Activated CD4-positive, alpha-beta T cell treated with anti-CD3 and anti-CD28 coated beads, Interleukin-2, Interleukin-6, amounts not matched to agents 100 ng/mL and 50 ng/mL, durations not matched to agents 16 hours and 8 hours (primary cell): ENCODE measurements at regions not wholly inside any gene's neighbourhood (a gene's known extent, or its start where the extent isn't known, plus 50 kb on each side); places are given as distances from the start of the nearest gene placed in this dataset.
A peak's percentile ranks its signal among the peaks of the same experiment; 100 is the strongest.

Experiments used
- DNase-seq: peaks from one replicate; pipeline ENCODE4 v3.0.0-alpha.2; 2020

DNA sequence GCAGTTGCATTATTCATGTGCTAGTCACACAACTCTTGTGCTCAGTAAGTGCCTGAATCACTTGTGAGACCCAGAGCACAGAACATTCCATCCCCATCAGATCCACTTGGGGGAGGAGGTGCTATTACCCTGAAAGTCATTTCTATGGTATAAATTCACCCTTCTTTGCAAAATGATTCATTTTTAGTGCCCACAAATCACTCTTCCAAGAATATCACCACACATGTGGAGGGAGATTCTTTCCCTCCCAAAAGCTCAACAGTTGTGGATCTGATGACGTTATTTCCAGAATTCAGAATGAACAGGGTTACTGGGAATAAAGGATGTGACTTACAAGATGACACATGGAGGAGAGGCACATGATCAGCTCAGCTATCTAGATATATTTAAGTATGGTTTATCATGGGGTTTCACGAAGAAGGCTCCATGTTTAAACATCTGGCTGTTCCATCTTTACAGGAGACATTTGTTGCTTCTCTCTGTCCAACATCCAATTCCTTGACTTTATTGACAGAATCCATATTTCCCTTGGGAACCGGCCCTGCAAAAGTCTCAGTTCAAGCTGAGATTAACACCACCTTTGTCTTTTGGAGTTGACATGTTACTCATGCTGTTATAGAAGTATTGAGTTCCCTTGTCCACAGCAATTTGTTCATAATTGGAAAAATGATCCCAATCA is 214.2 kb upstream of the PROK2 start:
- peak; percentile 79 for DNase-seq

DNA sequence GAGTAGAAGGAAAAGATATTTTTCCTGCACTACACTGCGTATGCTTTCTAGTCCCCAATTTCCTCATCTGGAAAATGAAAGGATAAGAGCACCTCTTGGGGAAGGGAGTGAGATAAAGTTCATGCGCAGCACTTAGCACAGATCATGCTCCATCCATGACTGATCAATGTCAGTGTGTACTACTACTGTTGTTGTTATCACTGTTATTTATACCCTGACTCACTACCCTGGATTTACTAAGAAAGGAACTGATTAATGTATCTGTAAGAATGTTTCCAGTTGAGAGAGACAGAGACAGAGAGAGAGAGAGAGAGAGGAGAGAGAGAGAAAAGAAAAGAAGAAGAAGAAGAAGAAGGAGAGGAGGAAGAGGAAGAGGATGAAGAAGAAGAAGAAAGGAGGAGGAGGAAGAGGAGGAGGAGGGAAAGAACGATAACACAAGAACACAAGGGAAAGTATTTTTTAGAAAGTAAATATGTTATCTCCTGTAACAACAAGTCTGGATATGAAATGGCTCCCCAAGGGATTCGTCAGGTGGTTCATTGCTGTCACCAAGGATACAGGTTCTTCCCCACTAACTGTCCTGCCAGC is 212.2 kb upstream of the PROK2 start:
- DNase-seq: no peak

DNA sequence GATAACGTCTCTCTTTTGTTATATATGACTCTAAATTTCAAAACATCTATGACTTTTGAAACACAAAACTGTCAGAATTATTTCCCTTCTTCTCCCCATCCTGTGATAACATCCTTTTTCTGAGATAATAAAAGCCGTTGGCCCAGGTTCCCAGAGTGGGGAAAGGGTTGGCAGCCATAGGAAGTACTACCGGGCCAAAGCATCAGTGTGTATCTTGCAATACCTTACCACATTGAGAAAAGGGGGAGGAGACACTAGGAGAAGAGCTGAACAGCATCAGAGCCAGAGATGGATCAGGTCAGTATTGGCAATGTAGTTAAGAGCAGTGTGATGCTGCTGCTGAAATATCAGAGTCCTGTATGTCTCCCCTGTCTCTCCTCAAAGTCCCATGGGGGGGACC is 210.0 kb upstream of the PROK2 start:
- DNase-seq: no peak

DNA sequence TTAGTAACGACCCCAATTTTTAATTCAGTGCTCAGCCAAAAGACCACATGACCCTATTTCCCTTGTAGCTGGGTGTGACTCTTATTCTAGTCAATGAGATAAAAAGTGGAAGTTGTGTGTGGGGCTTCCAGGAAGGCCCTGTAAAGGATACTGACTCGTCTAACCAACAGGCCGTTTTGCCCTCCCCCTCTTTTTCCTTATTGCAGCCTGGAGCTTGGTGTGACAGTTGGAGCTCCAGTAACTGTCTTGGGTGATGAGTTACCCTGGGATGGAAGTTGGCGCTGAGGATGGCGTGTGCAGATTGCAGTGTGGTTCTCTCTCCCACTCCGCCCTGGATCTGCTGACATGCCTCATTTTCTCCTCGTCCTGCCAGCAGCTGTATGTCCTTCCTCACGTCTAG is 209.3 kb upstream of the PROK2 start:
- DNase-seq: peak; percentile 45

DNA sequence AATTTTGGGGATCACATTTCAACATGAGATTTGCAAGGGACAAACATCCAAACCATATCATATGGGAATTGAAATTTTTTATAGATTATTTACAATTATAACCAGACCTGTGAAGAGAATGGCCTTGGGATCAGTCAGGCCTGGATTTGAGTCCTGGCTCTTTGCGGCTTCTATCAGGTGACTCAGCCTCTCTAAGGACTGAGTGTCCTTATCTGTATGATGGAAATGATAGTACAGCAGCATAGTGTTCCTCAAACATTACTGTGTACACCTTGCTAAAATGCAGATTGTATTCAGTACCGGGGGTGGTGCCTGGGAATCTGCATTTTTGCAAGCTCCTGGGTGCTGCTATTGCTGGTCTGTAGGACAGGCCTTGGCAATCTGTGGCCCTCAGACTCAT is 206.7 kb upstream of the PROK2 start:
- no peak for DNase-seq

DNA sequence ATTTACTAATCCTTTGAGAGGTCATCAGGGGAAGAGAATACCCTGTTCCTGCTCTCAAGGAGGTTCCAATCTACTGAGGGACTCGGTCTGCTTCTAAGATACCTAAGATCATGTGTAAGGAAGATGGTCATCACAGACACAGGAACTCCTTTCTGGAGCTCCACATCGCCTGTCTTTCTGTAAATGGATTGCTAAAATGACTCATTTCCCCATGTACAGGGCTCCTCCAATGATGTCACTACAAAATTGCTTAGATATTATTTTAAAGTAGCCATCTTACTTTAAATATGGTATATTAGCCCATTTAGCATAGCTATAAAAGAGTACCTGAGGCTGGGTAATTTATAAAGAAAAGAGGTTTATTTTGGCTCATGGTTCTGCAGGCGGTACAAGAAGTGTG is 206.1 kb upstream of the PROK2 start:
- no peak for DNase-seq

DNA sequence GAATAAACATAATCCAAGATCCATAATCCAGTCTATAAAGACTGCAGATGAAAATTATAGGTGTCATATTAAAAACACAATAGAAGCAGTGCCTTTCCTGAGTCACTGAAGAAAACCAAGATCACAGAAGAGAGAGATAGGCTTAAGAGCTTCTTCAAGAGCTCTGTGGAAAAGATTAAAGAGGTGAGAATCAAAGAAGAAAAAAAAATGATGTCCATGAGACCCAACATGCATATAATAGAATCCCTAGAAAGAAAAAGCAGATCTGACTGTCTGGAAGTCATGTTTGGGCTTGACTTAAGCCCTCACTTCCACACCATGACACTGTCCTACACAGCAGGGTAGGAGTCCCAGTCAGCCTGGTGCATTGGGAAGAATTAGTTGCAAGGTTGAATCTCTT is 205.6 kb upstream of the PROK2 start:
- no peak for DNase-seq

DNA sequence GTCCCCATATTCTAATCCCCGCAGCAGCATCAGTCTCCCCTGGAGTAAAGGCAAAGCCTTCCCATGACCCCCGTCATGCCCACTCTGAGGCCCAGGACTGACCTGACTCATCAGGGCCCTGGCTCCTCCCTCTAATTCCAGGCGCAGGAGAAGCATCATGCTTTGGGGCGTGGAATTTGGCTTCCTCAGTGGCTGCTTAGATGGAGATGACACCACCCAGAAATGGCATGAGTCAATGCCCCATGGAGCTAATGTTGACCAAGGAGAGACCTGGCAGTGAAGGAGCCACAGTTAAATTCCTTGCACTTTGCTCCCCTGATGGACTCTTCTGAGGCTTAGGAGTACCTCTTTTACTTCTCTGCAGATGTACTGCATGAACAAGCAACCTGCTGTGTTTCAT is 204.2 kb upstream of the PROK2 start:
- no peak for DNase-seq

DNA sequence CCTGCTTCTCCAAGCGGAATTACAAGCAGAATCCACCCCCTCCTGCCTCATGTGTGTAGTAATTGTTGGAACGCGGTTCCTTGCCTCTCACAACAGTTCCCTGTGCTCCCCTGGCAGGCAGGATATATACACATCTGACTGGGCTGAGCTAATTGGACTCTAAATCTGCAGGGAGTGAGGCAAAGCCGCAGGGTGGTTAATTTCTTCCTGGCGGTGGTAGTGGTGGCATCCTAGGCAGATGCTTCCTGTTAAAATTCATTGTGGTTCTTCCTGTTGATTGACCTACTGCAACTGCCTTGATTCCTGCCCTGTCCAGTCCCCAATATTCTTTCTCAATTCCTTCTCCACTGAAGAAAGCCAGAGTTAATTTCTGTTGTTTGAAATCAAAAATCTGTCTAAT is 202.9 kb upstream of the PROK2 start:
- DNase-seq: no peak

DNA sequence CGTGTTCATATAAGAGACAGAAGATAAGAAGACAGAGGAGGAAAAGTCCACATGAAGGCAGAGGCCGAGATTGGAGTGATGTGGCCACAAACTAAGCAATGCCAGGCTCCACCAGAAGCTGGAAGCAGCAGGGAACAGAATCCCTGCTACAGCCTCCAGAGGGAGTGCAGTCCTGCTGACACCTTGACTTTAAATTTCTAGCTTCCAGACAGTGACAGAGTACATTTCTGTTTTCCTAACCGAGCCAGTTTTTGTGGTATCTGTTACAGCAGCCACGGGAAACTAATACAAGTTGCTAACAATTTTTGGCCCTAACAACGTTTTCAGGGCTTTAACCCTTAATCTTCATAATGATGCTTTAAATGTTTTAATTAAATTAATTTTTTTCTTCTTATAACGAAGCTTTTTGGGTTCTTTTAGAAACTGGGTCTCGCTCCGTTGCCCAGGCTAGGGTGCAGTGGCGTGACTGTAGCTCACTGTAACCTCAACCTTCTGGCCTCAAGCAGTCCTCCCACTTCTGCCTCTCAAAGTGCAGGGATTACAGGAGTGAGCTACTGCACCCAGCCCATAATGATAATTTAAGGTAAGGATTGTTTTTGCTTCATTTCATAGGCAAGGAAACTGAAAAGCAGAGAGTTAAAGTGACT is 202.3 kb upstream of the PROK2 start:
- no peak for DNase-seq

DNA sequence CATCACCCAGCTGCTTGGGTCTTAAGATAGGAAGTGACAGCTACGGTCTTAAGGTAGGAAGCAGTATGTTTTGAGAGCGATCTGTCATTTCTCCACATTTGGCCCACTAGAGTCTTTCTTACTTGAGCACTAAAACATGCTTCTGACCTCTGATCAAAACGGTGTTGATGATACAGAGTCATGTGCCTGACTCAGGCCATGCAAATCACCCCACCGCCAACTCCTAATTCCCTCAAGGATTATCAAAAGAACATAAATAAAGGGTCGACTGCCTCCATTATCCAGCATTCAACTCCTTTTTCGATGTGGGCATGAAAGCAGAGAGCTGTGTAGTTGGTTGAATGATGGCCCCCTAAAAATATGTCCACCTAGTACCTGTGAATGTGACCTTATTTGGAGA is 201.7 kb upstream of the PROK2 start:
- no peak for DNase-seq

DNA sequence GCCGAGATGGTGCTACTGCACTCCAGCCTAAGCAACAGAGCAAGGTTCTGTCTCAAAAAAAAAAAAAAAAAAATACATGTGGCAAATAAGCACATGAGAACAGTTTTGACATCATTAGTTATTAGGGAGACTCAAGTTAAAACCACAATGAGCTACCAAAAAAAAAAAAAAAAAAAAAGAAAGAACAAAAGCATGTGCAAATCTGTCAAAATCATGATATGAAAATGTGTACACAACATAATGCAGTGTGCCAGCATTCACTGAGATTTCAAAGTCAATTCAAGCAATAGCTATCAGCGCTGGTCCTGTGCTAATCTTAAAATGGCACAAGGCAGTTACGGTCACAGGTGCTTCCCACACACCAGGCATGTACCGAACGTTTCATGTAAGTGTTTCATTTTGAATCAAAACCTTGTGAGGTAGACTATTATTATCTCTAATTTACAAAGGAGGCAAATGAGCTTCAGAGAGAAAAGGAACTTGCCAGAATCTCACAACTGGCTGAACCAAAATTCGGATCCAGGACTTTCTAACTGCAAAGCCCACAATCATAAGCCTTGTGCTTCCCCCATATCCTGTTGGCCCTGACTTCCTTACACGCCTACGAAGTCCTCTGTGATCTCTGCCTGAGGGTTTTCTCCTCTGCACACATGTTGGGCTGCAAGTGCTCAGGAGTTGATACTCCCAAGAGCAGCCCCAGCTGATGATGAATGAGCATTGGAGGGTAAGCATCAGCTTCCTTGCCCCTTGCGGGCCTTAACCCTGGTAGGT is 200.1 kb upstream of the PROK2 start:
- peak; percentile 74 for DNase-seq

DNA sequence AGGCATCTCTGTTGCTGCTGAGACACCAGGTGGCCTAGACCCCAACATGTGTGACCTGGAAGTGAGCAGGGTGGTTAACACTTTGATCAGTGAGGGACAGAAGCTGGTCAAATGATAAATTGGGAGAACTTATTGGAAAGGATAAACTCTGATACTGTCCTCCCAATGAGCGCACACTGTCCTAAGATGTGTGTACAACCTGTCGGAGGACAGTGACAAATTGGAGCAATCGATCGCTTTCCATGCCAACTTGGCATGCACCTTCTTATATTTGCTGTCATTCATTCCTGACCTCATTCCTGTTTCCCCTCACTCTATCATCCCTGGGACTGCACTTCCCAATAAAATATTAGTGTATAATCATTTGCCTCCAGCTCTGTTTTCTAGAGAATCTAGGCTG is 198.7 kb upstream of the PROK2 start:
- no peak for DNase-seq

DNA sequence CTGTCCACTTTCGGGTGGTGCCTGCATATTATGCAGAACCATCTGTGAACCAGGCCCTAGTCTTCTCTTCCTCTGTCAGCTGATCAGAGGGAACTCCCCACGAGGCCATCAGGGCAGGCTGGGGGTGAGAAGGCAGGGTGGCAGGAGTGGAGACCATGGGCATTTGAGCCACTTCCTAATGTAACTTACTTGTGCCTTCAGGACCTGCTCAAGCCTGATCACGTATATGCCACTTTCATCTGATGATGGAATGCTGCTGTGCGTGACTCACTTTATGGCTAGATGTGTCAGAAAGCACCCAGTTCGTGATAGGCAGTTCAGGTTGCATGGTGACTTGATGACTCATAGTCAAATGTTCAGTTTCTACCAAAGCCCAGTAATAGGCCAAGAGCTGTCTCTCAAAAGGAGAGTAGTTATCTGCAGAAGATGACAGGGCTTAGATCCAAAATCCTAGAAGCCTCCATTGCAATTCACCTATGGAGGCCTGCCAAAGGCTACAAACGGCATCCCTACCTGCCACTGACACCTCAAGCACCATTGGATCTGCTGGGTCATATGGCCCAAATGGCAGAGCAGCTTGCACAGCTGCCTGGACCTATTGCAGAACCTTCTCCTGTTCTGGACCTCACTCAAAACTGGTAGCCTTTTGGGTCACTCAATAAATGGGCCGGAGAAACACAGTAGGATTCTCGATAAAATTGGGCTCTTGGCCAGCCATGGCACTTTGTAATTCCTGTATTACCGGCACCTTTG is 197.7 kb upstream of the PROK2 start:
- DNase-seq: peak; percentile 93

DNA sequence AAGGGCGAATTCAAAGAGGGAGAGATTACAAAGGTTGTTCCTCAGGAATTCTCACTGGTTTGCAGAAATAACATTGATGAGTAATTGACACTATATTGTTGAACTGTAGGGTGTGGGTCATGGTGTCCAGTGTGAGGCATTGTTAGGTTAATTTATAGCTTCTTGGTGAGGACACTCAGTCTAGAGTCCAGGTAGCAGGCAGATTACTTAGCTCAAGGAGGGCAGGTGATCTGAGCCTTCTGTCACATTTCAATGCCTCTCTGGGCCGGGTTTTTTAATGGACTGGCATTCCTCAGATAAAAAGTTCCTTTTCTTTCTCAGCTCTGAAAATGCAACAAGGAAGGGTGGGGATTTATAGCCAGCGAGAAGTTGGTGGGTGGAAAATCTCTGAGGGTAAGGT is 194.2 kb upstream of the PROK2 start:
- no peak for DNase-seq

DNA sequence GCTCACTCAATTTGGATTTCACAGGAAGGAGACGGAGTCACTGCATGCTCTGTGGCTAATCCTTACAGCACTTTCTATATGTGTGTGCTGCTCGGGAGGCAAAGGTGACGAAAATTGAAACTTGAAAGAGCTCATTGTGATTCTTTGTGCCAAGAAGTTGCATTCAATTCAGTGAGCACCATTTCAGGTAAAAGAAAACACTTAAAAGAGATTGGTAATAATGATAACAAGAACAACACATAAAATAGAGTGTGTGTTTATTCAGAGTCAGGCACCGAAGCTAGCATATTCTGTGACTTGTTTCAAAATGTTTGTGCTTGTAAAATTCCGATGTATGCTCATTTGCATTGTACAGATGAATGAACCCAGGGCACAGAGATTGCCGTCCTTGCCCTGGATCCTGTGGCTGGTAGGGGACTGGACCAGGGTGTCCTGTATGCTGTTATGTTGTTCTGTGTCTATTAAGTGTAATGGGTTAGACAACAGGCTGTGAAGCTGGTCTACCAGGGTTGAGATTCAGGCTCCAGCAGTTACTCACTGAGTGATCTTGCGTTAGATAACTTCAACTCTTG is 193.3 kb upstream of the PROK2 start:
- DNase-seq: peak; percentile 90

DNA sequence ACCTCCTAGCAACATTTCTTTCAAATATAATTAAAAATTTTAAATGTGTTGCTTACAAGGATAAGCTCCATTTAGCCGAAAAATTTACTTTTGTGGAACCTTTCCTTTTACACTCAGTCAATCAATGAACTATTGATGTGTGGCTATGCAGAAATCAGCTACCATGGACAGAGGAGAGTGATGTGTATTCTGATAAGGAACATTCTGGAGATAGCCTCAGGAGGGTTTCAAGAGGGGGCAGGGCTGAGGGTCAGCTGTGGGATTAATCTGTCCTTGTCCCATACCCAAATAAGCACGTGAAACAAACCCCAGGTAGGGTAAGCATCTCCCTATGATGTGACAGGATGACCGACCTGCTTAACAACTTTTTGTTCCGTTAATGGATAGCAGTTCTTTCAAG is 192.6 kb upstream of the PROK2 start:
- no peak for DNase-seq

DNA sequence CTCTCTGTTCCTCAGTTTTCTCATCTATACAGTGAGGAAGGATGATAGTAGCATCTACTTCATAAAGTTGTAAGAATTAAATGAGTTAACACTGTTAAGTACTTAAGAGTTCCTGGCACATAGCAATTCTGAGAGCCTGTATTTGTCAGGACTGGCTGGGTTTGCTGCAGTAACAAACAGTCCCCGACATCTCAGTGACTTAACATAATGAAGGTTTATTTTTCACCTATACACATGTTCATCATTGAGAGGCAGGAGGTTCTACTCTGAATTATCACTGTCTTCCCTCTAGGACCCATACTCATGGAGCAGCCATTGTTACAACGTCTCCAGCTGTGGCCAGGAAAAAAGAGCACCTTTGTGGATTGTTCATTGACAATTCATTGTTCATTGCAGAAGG is 190.6 kb upstream of the PROK2 start:
- no peak for DNase-seq

DNA sequence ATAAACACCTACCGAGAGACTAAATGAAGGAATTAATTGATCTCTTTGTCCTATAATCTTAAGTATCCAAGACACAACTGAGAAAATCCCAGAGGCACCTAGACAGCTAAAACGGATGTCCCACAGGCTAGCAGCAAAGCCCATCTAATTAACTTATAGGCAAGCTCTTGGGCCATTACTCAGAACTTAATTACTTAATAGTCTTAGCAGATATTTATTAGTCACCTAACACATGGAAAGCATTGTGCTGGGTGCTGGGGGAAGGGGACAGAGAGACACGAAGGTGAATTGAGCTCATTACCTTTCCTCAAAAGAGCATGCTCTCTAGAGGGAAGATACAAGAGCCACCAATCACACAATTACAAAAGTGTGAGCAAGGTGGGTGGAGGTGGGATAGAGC is 189.8 kb upstream of the PROK2 start:
- no peak for DNase-seq

DNA sequence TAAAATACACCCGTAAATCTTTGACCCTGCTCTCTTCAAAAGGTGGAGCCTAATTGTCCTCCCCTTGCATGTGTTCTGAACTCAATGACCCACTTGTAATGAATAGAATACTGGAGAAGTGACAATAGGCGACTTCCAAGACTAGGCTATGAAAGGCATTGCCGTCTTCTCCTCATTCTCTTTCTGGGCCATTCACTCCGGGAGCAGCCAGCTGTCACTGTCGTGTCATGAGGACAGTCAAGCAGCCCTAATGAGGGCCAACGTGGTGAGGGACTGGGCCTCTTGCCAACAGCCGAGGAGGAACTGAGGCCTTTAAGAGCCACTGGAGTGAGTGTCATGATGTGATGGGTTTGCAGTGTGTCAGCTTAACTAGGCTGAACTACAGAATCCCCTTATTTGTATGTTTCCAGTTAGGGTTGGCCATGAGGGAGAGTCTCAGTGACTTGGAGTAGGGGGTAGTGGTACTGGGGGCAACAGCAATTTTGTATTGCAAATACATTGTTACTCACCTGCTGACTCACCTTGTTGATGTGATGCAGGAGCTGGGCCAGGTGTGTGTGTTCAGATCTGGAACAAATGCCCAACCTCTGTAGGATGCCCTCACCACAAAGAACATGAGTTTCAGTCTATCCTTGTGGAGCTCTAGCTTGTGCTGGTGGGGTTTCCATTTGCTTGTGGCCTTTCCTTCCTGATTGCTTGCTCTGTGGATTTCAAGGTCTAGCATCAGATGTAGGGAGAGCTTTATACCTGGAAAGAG is 188.5 kb upstream of the PROK2 start:
- no peak for DNase-seq

DNA sequence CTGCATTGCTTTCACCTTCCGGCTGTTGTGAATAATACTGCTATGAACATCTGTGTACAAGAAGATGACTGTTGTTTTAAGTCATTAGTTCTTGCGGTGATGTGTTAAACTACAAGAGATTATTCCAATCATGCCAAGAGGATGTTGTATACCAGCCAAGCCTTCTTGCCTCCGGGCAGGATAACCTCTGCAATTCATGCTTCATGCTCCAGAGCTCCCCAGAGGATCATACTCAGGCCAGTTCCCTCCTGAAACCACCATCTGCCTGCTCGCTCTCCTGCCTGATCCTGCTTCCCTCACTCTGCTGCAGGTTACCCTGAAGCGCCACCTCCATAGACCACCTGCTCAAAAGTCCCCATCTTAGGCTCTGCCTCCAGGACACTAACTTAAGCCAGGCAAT is 187.1 kb upstream of the PROK2 start:
- DNase-seq: no peak

DNA sequence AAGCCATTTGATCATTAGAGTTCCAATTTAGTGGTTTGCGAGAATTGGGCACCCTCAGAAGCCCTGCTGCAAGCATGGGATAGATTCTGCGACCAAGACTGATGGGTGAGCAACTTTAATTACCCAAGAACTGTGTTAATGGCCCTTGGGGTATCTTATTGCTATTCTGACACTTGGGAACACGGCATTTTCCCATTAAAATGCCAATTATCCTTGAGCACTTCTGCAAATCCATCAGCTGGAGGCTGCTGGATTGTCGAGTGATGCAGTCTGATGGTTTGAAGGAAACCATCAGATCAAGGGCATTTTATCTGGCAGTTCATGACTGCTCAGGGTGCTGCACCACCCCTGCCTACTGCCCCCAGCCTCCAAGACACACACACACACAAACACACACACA is 183.6 kb upstream of the PROK2 start:
- no peak for DNase-seq
